Breast epithelium (tissue), 3 donors: ENCODE measurements at regions not wholly inside any gene's neighbourhood (a gene's known extent, or its start where the extent isn't known, plus 50 kb on each side); places are given as distances from the start of the nearest gene placed in this dataset.

Source experiments
- POLR2A ChIP-seq: fragments of 450-650 bp; IDR thresholded peaks from one replicate; pipeline ENCODE4 v1.6.1; 2016; ENCODE audit warnings: antibody characterized with exemption, mild to moderate bottlenecking, moderate library complexity
- POLR2AphosphoS5 ChIP-seq, 3 donors: sonication (generic); formaldehyde crosslinking; IDR thresholded peaks; one replicate each; pipeline ENCODE4 v1.6.1; 2017; ENCODE audit warnings: antibody characterized with exemption in 3 of 3
- TF ChIP-seq, protein P1 (sequence below), 3 donors: fragments of 450-650 bp; IDR thresholded peaks; one replicate each; pipeline ENCODE4 v1.5.1; 2016 to 2017; ENCODE audit warnings: antibody characterized with exemption in 3 of 3, mild to moderate bottlenecking in 3 of 3, moderate library complexity in 3 of 3

DNA sequence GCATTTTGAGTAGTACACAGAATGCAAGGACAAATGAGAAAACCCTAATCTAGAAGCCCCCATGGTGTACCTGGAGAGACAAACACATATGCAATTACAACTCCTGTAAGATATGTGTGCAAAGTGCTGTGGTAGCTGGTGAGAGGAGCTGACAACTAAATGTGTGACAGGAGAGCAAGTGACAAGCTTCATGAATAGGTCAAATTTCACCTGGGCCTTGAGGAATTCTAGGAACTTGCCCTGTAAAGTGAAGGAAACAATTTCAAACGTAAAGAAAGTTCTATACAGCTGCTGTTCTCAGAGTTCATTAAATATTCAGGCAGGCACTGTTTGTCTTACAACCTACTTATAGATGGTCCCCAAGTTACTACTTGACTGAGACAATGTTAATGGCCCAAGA is 437.0 kb downstream of the TUSC7 start:
- no peak for TF ChIP-seq POLR2A
- TF ChIP-seq, protein P1, sequence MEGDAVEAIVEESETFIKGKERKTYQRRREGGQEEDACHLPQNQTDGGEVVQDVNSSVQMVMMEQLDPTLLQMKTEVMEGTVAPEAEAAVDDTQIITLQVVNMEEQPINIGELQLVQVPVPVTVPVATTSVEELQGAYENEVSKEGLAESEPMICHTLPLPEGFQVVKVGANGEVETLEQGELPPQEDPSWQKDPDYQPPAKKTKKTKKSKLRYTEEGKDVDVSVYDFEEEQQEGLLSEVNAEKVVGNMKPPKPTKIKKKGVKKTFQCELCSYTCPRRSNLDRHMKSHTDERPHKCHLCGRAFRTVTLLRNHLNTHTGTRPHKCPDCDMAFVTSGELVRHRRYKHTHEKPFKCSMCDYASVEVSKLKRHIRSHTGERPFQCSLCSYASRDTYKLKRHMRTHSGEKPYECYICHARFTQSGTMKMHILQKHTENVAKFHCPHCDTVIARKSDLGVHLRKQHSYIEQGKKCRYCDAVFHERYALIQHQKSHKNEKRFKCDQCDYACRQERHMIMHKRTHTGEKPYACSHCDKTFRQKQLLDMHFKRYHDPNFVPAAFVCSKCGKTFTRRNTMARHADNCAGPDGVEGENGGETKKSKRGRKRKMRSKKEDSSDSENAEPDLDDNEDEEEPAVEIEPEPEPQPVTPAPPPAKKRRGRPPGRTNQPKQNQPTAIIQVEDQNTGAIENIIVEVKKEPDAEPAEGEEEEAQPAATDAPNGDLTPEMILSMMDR (IDR thresholded peaks at IDR 0.05): no peak
- no peak for TF ChIP-seq POLR2AphosphoS5 (IDR thresholded peaks at IDR 0.05)
